GM21529 (cell line): ENCODE measurements at regions not wholly inside any gene's neighbourhood (a gene's known extent, or its start where the extent isn't known, plus 50 kb on each side); places are given as distances from the start of the nearest gene placed in this dataset.
"Not testable (repeated sequence)": the region's sequence is repeated elsewhere in the genome, so short reads cannot be mapped to it uniquely, and the experiment has no call there.

Source experiments
- ATAC-seq: cut with Tn5 transposase; IDR thresholded peaks from one replicate; pipeline ENCODE4 v1.9.1; 2021; ENCODE audit not compliant: unreplicated experiment

GRCh38 chr16:79988089-79988488 lies 387.6 kb upstream of the MAF start:
- no peak for ATAC-seq

- no peak for ATAC-seq
These were observed 385.8 kb upstream of the MAF start for GRCh38 chr16:79986352-79986751.

GRCh38 chr16:79985606-79986005 lies 385.1 kb upstream of the MAF start:
- ATAC-seq: no peak

GRCh38 chr16:79984149-79984548 lies 383.6 kb upstream of the MAF start:
- ATAC-seq: not testable (repeated sequence)

GRCh38 chr16:79982862-79983261 lies 382.3 kb upstream of the MAF start:
- no peak for ATAC-seq

- ATAC-seq: no peak
These were observed 381.8 kb upstream of the MAF start for GRCh38 chr16:79982361-79982760.

GRCh38 chr16:79981814-79982213 lies 381.3 kb upstream of the MAF start:
- ATAC-seq: no peak

- no peak for ATAC-seq
These were observed 380.3 kb upstream of the MAF start for GRCh38 chr16:79980650-79981521.

GRCh38 chr16:79977940-79978836 lies 377.7 kb upstream of the MAF start:
- no peak for ATAC-seq

- ATAC-seq: no peak
These were observed 372.8 kb upstream of the MAF start for GRCh38 chr16:79973320-79973719.

- ATAC-seq: no peak
These were observed 371.6 kb upstream of the MAF start for GRCh38 chr16:79972053-79972704.

GRCh38 chr16:79971237-79971572 lies 370.7 kb upstream of the MAF start:
- ATAC-seq: no peak

GRCh38 chr16:79970551-79971236 lies 370.2 kb upstream of the MAF start:
- no peak for ATAC-seq

- no peak for ATAC-seq
These were observed 369.6 kb upstream of the MAF start for GRCh38 chr16:79970087-79970486.

- no peak for ATAC-seq
These were observed 368.9 kb upstream of the MAF start for GRCh38 chr16:79969458-79969857.

GRCh38 chr16:79966226-79966625 lies 365.7 kb upstream of the MAF start:
- ATAC-seq: no peak

- no peak for ATAC-seq
These were observed 365.2 kb upstream of the MAF start for GRCh38 chr16:79965718-79966117.

GRCh38 chr16:79964104-79964503 lies 363.6 kb upstream of the MAF start:
- ATAC-seq: no peak

- no peak for ATAC-seq
These were observed 362.4 kb upstream of the MAF start for GRCh38 chr16:79962962-79963361.

GRCh38 chr16:79959226-79959625 lies 358.7 kb upstream of the MAF start:
- ATAC-seq: no peak
